ENCODE measurements at regions not wholly inside any gene's neighbourhood (a gene's known extent, or its start where the extent isn't known, plus 50 kb on each side); places are given as distances from the start of the nearest gene placed in this dataset.

GRCh38 chr5:104130320-104130719 is 567.7 kb upstream of the NUDT12 start:
- TF ChIP-seq EZH2 (IDR thresholded peaks at IDR 0.05; ENCODE audit: borderline replicate concordance, low read length) (no peak), CTCF (conservative IDR thresholded peaks at IDR 0.05 in 1 of 2, IDR thresholded peaks at IDR 0.05 in 1 of 2; ENCODE audit: extremely low read depth in 1 of 2, insufficient read depth in 1 of 2, low read depth in 1 of 2, low read length in 2 of 2) (no peak)

Data from mammary epithelial cell (primary cell).